HK-2 (cell line): ENCODE measurements at regions not wholly inside any gene's neighbourhood (a gene's known extent, or its start where the extent isn't known, plus 50 kb on each side); places are given as distances from the start of the nearest gene placed in this dataset.
"Not testable (repeated sequence)": the region's sequence is repeated elsewhere in the genome, so short reads cannot be mapped to it uniquely, and the experiment has no call there.

Source experiments
- DNase-seq: peaks from one replicate; pipeline ENCODE4 v3.0.0-alpha.2; 2018; ENCODE audit not compliant: unreplicated experiment

GRCh38 chr16:18152832-18153231, 183.7 kb downstream of the NPIPA8 start:
- not testable (repeated sequence) for DNase-seq

GRCh38 chr16:18148132-18148531, 188.4 kb downstream of the NPIPA8 start:
- DNase-seq: not testable (repeated sequence)

GRCh38 chr16:18146601-18147142, 189.9 kb downstream of the NPIPA8 start:
- DNase-seq: not testable (repeated sequence)

GRCh38 chr16:18142066-18142465, 194.5 kb downstream of the NPIPA8 start:
- not testable (repeated sequence) for DNase-seq

- not testable (repeated sequence) for DNase-seq
These were observed 200.2 kb downstream of the NPIPA8 start for GRCh38 chr16:18136288-18136687.

- DNase-seq: not testable (repeated sequence)
These were observed 201.5 kb downstream of the NPIPA8 start for GRCh38 chr16:18135024-18135423.

- not testable (repeated sequence) for DNase-seq
These were observed 204.9 kb downstream of the NPIPA8 start for GRCh38 chr16:18131587-18131986.

GRCh38 chr16:18130478-18131120, 205.9 kb downstream of the NPIPA8 start:
- not testable (repeated sequence) for DNase-seq

- not testable (repeated sequence) for DNase-seq
These were observed 209.5 kb downstream of the NPIPA8 start for GRCh38 chr16:18127033-18127432.

- DNase-seq: not testable (repeated sequence)
These were observed 217.4 kb downstream of the NPIPA8 start for GRCh38 chr16:18119092-18119491.

GRCh38 chr16:18118684-18119083, 217.9 kb downstream of the NPIPA8 start:
- DNase-seq: not testable (repeated sequence)

GRCh38 chr16:18118071-18118470, 218.5 kb downstream of the NPIPA8 start:
- not testable (repeated sequence) for DNase-seq

- not testable (repeated sequence) for DNase-seq
These were observed 232.1 kb downstream of the NPIPA8 start for GRCh38 chr16:18104412-18104811.

- DNase-seq: not testable (repeated sequence)
These were observed 235.5 kb downstream of the NPIPA8 start for GRCh38 chr16:18101077-18101476.

- not testable (repeated sequence) for DNase-seq
These were observed 243.9 kb downstream of the NPIPA8 start for GRCh38 chr16:18092605-18093004.

GRCh38 chr16:18080658-18081363, 255.7 kb downstream of the NPIPA8 start:
- not testable (repeated sequence) for DNase-seq

- DNase-seq: not testable (repeated sequence)
These were observed 258.6 kb downstream of the NPIPA8 start for GRCh38 chr16:18077910-18078309.

GRCh38 chr16:18072161-18072560, 264.4 kb downstream of the NPIPA8 start:
- no peak for DNase-seq

- DNase-seq: no peak
These were observed 266.9 kb downstream of the NPIPA8 start for GRCh38 chr16:18069683-18070082.

- DNase-seq: no peak
These were observed 268.1 kb downstream of the NPIPA8 start for GRCh38 chr16:18068477-18068876.

GRCh38 chr16:18062713-18063112, 273.8 kb downstream of the NPIPA8 start:
- no peak for DNase-seq

GRCh38 chr16:18060351-18060750, 276.2 kb downstream of the NPIPA8 start:
- DNase-seq: no peak

GRCh38 chr16:18059577-18059976, 277.0 kb downstream of the NPIPA8 start:
- no peak for DNase-seq
